HCT116 (cell line): ENCODE measurements at regions not wholly inside any gene's neighbourhood (a gene's known extent, or its start where the extent isn't known, plus 50 kb on each side); places are given as distances from the start of the nearest gene placed in this dataset.

Source experiments
- ATAC-seq: fragments of 200-7000 bp; cut with Tn5 transposase; 2 replicates; pipeline ENCODE4 v1.9.1; 2020; ENCODE audit warnings: mild to moderate bottlenecking, moderate library complexity
- BruUV-seq: library from RNA; stranded (reverse); fragments of 400-500 nt; replicated peaks from 2 replicates; lab custom pipeline; 2021; lab: Mats Ljungman, UMichigan
- CTCF ChIA-PET: fragments of 300-600 bp; sonication (Branson Sonifier 250); formaldehyde crosslinking; loops from one replicate; lab custom pipeline; 2021; ENCODE audit warnings: antibody characterized with exemption; lab: Charles Lee
- POLR2A ChIA-PET: fragments of 300-600, 350-600 bp; sonication (Branson Sonifier 250); formaldehyde crosslinking; loops from one replicate; lab custom pipeline; 2021; ENCODE audit warnings: antibody characterized with exemption; lab: Charles Lee
- RAD21 ChIA-PET, 2 experiments: fragments of 300-600 bp; sonication (Branson Sonifier 250); formaldehyde crosslinking; loops; one replicate each; lab custom pipeline; 2023; ENCODE audit warnings: low total read pairs in 2 of 2; ENCODE audit not compliant: uncharacterized antibody in 2 of 2, unreplicated experiment in 2 of 2, low non-redundant PET in 1 of 2; lab: Charles Lee
- DNase-seq: peaks from one replicate; pipeline ENCODE4 v3.0.0-alpha.2; 2010; ENCODE audit warnings: low read depth, low spot score
- H2AFZ ChIP-seq: fragments of 200-600 bp; shearing (Covaris generic), sonication (generic); 2 replicates; pipeline ENCODE4 v1.6.1; 2017; ENCODE audit warnings: low read depth, mixed run types, mixed read lengths, antibody characterized with exemption, low read length; ENCODE audit not compliant: poor library complexity, severe bottlenecking
- H3K27ac ChIP-seq: 2 replicates; pipeline ENCODE4 v1.5.1; 2012; ENCODE audit warnings: low read depth, low read length
- H3K27me3 ChIP-seq: fragments of 200-600 bp; sonication (generic); 2 replicates; pipeline ENCODE4 v1.6.1; 2016; ENCODE audit warnings: mixed run types, low read length, mixed read lengths; ENCODE audit not compliant: insufficient read depth
- H3K36me3 ChIP-seq, 2 experiments: fragments of 200-500 bp in 1 of 2; fragments of 200-600 bp in 1 of 2; sonication (Bioruptor generic) in 1 of 2; sonication (generic) in 1 of 2; 2 replicates each; pipeline versions ENCODE4 v1.5.1 to v1.6.1; 2014 to 2016; ENCODE audit warnings: low read length in 2 of 2, inconsistent platforms in 1 of 2, mixed read lengths in 1 of 2, mixed run types in 1 of 2; ENCODE audit not compliant: insufficient read depth in 2 of 2, control insufficient read depth in 1 of 2
- H3K4me1 ChIP-seq, 2 experiments: fragments of 200-600 bp in 1 of 2; sonication (generic) in 1 of 2; 2 replicates each; pipeline versions ENCODE4 v1.5.1 to v1.6.1; 2012 to 2017; ENCODE audit warnings: low read length in 2 of 2, inconsistent platforms in 1 of 2, mild to moderate bottlenecking in 1 of 2, mixed read lengths in 1 of 2, mixed run types in 1 of 2, moderate library complexity in 1 of 2; ENCODE audit not compliant: insufficient read depth in 2 of 2, control insufficient read depth in 1 of 2
- H3K4me2 ChIP-seq: fragments of 200-600 bp; sonication (generic); 2 replicates; pipeline ENCODE4 v1.6.1; 2017; ENCODE audit warnings: mixed run types, low read length, mixed read lengths
- H3K4me3 ChIP-seq, 2 experiments: fragments of 200-600 bp in 1 of 2; sonication (generic) in 1 of 2; replicated peaks in 1 of 2; 2 replicates each; pipeline ENCODE4 v1.5.1; 2011 to 2016; ENCODE audit warnings: low read length in 2 of 2, control low read depth in 1 of 2, low read depth in 1 of 2, mild to moderate bottlenecking in 1 of 2, mixed read lengths in 1 of 2, mixed run types in 1 of 2
- H3K79me2 ChIP-seq: fragments of 200-600 bp; sonication (generic); 2 replicates; pipeline ENCODE4 v1.6.1; 2017; ENCODE audit warnings: mild to moderate bottlenecking, mixed run types, low read length, moderate library complexity, mixed read lengths; ENCODE audit not compliant: insufficient read depth
- H3K9ac ChIP-seq: fragments of 200-600 bp; sonication (generic); 2 replicates; pipeline ENCODE4 v1.6.1; 2016; ENCODE audit warnings: low read length, mixed read lengths
- H3K9me2 ChIP-seq: fragments of 200-600 bp; sonication (generic), shearing (Covaris generic); 2 replicates; pipeline ENCODE4 v1.6.1; 2017; ENCODE audit warnings: mixed run types, mild to moderate bottlenecking, moderate library complexity; ENCODE audit not compliant: insufficient read depth
- H3K9me3 ChIP-seq, 2 experiments: fragments of 200-500 bp in 1 of 2; fragments of 200-600 bp in 1 of 2; sonication (Bioruptor generic) in 1 of 2; sonication (generic) in 1 of 2; 2 replicates each; pipeline ENCODE4 v1.6.1; 2014 to 2017; ENCODE audit warnings: low read length in 2 of 2, mixed read lengths in 2 of 2, inconsistent platforms in 1 of 2, low read depth in 1 of 2, mild to moderate bottlenecking in 1 of 2, mixed run types in 1 of 2, moderate library complexity in 1 of 2; ENCODE audit not compliant: control insufficient read depth in 1 of 2, insufficient read depth in 1 of 2
- H4K20me1 ChIP-seq: fragments of 200-600 bp; sonication (generic), shearing (Covaris generic); 2 replicates; pipeline ENCODE4 v1.6.1; 2017; ENCODE audit warnings: mixed run types, mild to moderate bottlenecking, moderate library complexity; ENCODE audit not compliant: insufficient read depth
- CBX3 ChIP-seq: IDR thresholded peaks from 2 replicates; pipeline ENCODE4 v1.6.1; 2012; ENCODE audit warnings: low read depth
- CEBPB ChIP-seq: IDR thresholded peaks from 2 replicates; pipeline ENCODE4 v1.6.1; 2012; ENCODE audit warnings: low read depth
- ELF1 ChIP-seq: IDR thresholded peaks from 2 replicates; pipeline ENCODE4 v1.6.1; 2012; ENCODE audit warnings: low read depth, borderline replicate concordance
- EZH2phosphoT487 ChIP-seq: fragments of 200-600 bp; IDR thresholded peaks from 2 replicates; pipeline ENCODE4 v1.6.1; 2018; ENCODE audit warnings: antibody characterized with exemption, borderline replicate concordance
- MAX ChIP-seq: IDR thresholded peaks from 2 replicates; pipeline ENCODE4 v1.6.1; 2012
- POLR2AphosphoS5 ChIP-seq: IDR thresholded peaks from 2 replicates; pipeline ENCODE4 v1.6.1; 2011; ENCODE audit warnings: mild to moderate bottlenecking, low read depth, low read length, moderate library complexity
- SP1 ChIP-seq: IDR thresholded peaks from 2 replicates; pipeline ENCODE4 v1.6.1; 2012; ENCODE audit warnings: low read depth
- SRF ChIP-seq: IDR thresholded peaks from 2 replicates; pipeline ENCODE4 v1.6.1; 2012; ENCODE audit warnings: low read depth
- TCF7L2 ChIP-seq: IDR thresholded peaks from 2 replicates; pipeline ENCODE4 v1.7.0; 2011; ENCODE audit warnings: borderline replicate concordance, inconsistent platforms; ENCODE audit not compliant: insufficient read depth, insufficient read length; ENCODE audit errors: extremely low read depth
- ZFX ChIP-seq: fragments of 450-650 bp; IDR thresholded peaks from 2 replicates; pipeline ENCODE4 v1.6.1; 2017
- intact Hi-C: fragments of 100-400 bp; cut with micrococcal nuclease; formaldehyde crosslinking; loops from 2 replicates; pipeline ENCODE4 v1.10.0; 2022
- TF ChIP-seq, protein P1 (sequence below): IDR thresholded peaks from 2 replicates; pipeline ENCODE4 v1.6.1; 2011; ENCODE audit warnings: mild to moderate bottlenecking, low read length, moderate library complexity; ENCODE audit not compliant: insufficient replicate concordance; ENCODE audit errors: extremely low read depth

DNA sequence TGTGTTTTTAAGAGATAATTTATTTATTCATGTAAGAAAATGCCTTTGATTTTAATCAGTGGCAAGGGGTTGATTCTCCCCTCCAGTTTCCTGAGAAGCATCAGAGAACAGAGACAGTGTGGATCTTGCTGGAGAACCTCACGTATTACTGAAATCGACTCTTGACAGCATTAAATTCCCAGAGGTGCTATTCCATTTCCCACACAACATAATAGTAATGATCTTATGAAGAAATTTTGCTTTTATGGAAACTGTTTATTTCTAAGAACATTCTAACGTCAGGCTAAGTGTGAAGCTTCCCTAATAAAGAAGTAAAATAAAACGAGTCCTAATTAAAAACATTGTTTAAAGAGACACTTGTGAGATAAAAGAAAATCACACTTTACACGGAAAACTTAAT lies 293.1 kb upstream of the NRP1 start (continued):
- TF ChIP-seq MAX (no peak), ZFX (no peak), CBX3 (no peak), CEBPB (no peak), ELF1 (no peak), TCF7L2 (no peak), EZH2phosphoT487 (no peak), SP1 (no peak), POLR2AphosphoS5 (no peak)

DNA sequence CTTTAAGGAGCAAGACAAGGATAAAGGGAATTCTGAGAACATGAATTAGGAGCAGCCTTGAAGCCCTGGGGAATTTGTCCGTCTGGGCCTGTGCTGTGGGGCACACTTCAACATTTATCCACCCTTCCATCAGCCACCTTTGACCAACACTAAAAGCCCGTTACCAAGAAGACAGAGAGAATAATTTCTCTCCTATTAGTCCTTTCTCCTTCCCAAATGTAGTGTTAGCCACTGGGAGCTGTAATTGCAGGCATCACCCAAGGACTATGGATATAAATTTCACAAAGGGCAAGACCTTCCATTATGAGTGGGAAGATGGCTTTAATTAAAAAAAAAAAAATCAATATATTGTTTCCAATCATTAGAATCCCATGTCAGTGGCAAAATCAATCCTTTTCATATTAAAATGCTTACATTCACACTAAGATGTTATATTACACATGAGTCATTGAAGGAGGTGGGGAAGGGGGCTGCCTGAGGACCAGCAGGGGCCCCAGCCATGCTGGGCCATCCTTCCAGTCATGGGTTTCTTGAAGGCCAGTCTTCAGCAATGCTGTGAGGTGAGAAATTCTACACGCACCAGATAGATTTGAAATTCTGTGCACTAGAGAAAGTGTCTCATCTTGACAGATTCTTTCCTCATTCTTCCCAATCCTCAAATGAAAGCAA lies 292.5 kb upstream of the NRP1 start:
- no peaks in the 10 kb centered on the region for H3K79me2 ChIP-seq
- TF ChIP-seq EZH2phosphoT487 = no peak
- TF ChIP-seq, protein P1, sequence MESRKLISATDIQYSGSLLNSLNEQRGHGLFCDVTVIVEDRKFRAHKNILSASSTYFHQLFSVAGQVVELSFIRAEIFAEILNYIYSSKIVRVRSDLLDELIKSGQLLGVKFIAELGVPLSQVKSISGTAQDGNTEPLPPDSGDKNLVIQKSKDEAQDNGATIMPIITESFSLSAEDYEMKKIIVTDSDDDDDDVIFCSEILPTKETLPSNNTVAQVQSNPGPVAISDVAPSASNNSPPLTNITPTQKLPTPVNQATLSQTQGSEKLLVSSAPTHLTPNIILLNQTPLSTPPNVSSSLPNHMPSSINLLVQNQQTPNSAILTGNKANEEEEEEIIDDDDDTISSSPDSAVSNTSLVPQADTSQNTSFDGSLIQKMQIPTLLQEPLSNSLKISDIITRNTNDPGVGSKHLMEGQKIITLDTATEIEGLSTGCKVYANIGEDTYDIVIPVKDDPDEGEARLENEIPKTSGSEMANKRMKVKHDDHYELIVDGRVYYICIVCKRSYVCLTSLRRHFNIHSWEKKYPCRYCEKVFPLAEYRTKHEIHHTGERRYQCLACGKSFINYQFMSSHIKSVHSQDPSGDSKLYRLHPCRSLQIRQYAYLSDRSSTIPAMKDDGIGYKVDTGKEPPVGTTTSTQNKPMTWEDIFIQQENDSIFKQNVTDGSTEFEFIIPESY = no peak
- no peak for TF ChIP-seq SRF
- TF ChIP-seq SP1 = no peak
- no TSS peak for BruUV-seq
- H2AFZ ChIP-seq = no peak overlapping the region
- ChIA-PET POLR2A (no interaction called here), RAD21 (no interaction called here), CTCF (no interaction called here)
- H4K20me1 ChIP-seq = no peaks in the 10 kb centered on the region
- no peak overlapping the region for H3K4me3 ChIP-seq
- no peaks in the 10 kb centered on the region for H3K36me3 ChIP-seq
- intact Hi-C loops = no loop called here
- H3K9me3 ChIP-seq = no peaks in the 10 kb centered on the region
- ATAC-seq = no peak
- no peak overlapping the region for H3K9ac ChIP-seq
- no peak overlapping the region for H3K4me2 ChIP-seq
- peaks cover 7% of the 10 kb centered on the region; the same call in 1 of the 2 replicates for H3K27me3 ChIP-seq
- no peaks in the 10 kb centered on the region; the same call in 1 of the 2 replicates for H3K9me2 ChIP-seq
- DNase-seq = no peak
- no peak overlapping the region for H3K27ac ChIP-seq
- no peaks in the 10 kb centered on the region for H3K4me1 ChIP-seq
